Endothelial cell of umbilical vein (primary cell): ENCODE measurements at regions not wholly inside any gene's neighbourhood (a gene's known extent, or its start where the extent isn't known, plus 50 kb on each side); places are given as distances from the start of the nearest gene placed in this dataset.

ENCODE experiments used
- BruUV-seq: library from RNA; stranded (reverse); fragments of 400-500 nt; replicated peaks from 2 replicates; lab custom pipeline; 2021; lab: Mats Ljungman, UMichigan
- CTCF ChIA-PET: fragments of 300-600, 350-600 bp; sonication (Branson Sonifier 250); formaldehyde crosslinking; loops from one replicate; lab custom pipeline; 2021; ENCODE audit warnings: antibody characterized with exemption, inconsistent platforms; lab: Charles Lee
- POLR2A ChIA-PET: fragments of 300-600, 350-600 bp; sonication (Branson Sonifier 250); formaldehyde crosslinking; loops from one replicate; lab custom pipeline; 2021; ENCODE audit warnings: antibody characterized with exemption, inconsistent platforms; lab: Charles Lee
- DNase-seq: peaks from one replicate; pipeline ENCODE4 v3.0.0-alpha.2; 2011; ENCODE audit warnings: low read depth, low spot score
- FAIRE-seq: peaks from 2 replicates; lab custom pipeline; 2011; peaks lifted over from hg19 to GRCh38; lab: Jason Lieb, UNC
- H2AFZ ChIP-seq: 2 replicates; pipeline ENCODE4 v1.6.0; 2012; ENCODE audit warnings: low read depth, low read length, control low read depth, inconsistent platforms
- H3K27ac ChIP-seq: 2 replicates; pipeline ENCODE4 v1.5.1; 2011; ENCODE audit warnings: low read depth, mild to moderate bottlenecking, control low read depth, low read length, moderate library complexity; ENCODE audit not compliant: insufficient read depth
- H3K27me3 ChIP-seq, 2 experiments: 2 replicates each; pipeline versions ENCODE4 v1.6.0 to v1.6.1; 2011; ENCODE audit warnings: low read length in 2 of 2, mixed read lengths in 1 of 2; ENCODE audit not compliant: control insufficient read depth in 2 of 2, insufficient read depth in 2 of 2
- H3K36me3 ChIP-seq, 2 experiments: 2 replicates in 1 of 2; 3 replicates in 1 of 2; pipeline ENCODE4 v1.5.1; 2011; ENCODE audit warnings: low read length in 2 of 2, mild to moderate bottlenecking in 1 of 2, moderate library complexity in 1 of 2; ENCODE audit not compliant: control insufficient read depth in 2 of 2, insufficient read depth in 2 of 2; ENCODE audit errors: extremely low read depth in 1 of 2
- H3K4me1 ChIP-seq: 3 replicates; pipeline ENCODE4 v1.5.1; 2011; ENCODE audit warnings: mild to moderate bottlenecking, low read length; ENCODE audit not compliant: control insufficient read depth, insufficient read depth; ENCODE audit errors: extremely low read depth
- H3K4me2 ChIP-seq: 2 replicates; pipeline ENCODE4 v1.6.1; 2011; ENCODE audit warnings: low read length, control low read depth, mixed read lengths; ENCODE audit not compliant: insufficient read depth
- H3K4me3 ChIP-seq, 3 experiments: fragments of 200-600 bp in 1 of 3; sonication (generic), shearing (Covaris generic) in 1 of 3; replicated peaks in 1 of 3; 2 replicates each; pipeline ENCODE4 v1.5.1; 2011 to 2016; ENCODE audit warnings: control low read depth in 3 of 3, low read length in 3 of 3, mild to moderate bottlenecking in 2 of 3, inconsistent platforms in 1 of 3, low read depth in 1 of 3, moderate library complexity in 1 of 3; ENCODE audit not compliant: insufficient read depth in 1 of 3
- H3K79me2 ChIP-seq: 2 replicates; pipeline ENCODE4 v1.6.0; 2012; ENCODE audit warnings: low read length, inconsistent platforms; ENCODE audit not compliant: control insufficient read depth, insufficient read depth
- H3K9ac ChIP-seq: replicated peaks from 2 replicates; pipeline ENCODE3; 2011; ENCODE audit warnings: low read length, control low read depth; ENCODE audit not compliant: insufficient read depth; ENCODE audit errors: extremely low read depth
- H3K9me1 ChIP-seq: replicated peaks from 3 replicates; pipeline ENCODE4 v1.6.0; 2011; ENCODE audit warnings: mild to moderate bottlenecking, low read length; ENCODE audit not compliant: control insufficient read depth, insufficient read depth; ENCODE audit errors: extremely low read depth
- H3K9me3 ChIP-seq: replicated peaks from 2 replicates; pipeline ENCODE4 v1.5.1; 2012; ENCODE audit warnings: low read length, inconsistent platforms; ENCODE audit not compliant: control insufficient read depth, insufficient read depth
- H4K20me1 ChIP-seq: replicated peaks from 2 replicates; pipeline ENCODE3; 2011; ENCODE audit warnings: mild to moderate bottlenecking, low read length; ENCODE audit not compliant: control insufficient read depth, insufficient read depth; ENCODE audit errors: extremely low read depth
- EZH2 ChIP-seq: IDR thresholded peaks from 2 replicates; pipeline ENCODE4 v1.6.1; 2012; ENCODE audit warnings: borderline replicate concordance, low read depth, mild to moderate bottlenecking, moderate library complexity, low read length, inconsistent platforms; ENCODE audit not compliant: severe bottlenecking
- FOS ChIP-seq: IDR thresholded peaks from 2 replicates; pipeline ENCODE4 v1.6.1; 2011; ENCODE audit warnings: mild to moderate bottlenecking, low read length, moderate library complexity, borderline replicate concordance; ENCODE audit not compliant: insufficient read depth
- GATA2 ChIP-seq: IDR thresholded peaks from 2 replicates; pipeline ENCODE4 v1.7.0; 2011; ENCODE audit warnings: low read depth, mild to moderate bottlenecking, moderate library complexity, mixed read lengths, low read length; ENCODE audit not compliant: insufficient read length, insufficient read depth
- JUN ChIP-seq: IDR thresholded peaks from 2 replicates; pipeline ENCODE4 v1.6.1; 2011; ENCODE audit warnings: borderline replicate concordance, low read depth; ENCODE audit not compliant: insufficient read length, insufficient read depth
- MYC ChIP-seq: IDR thresholded peaks from one replicate; pipeline ENCODE4 v1.6.1; 2011; ENCODE audit warnings: mild to moderate bottlenecking, low read depth, low read length
- POLR2A ChIP-seq: IDR thresholded peaks from 2 replicates; pipeline ENCODE4 v1.6.1; 2012; ENCODE audit warnings: low read depth, mild to moderate bottlenecking, control low read depth, low read length
- POLR2AphosphoS5 ChIP-seq: IDR thresholded peaks from 2 replicates; pipeline ENCODE4 v1.6.1; 2012; ENCODE audit warnings: low read depth, mild to moderate bottlenecking, control low read depth, low read length, moderate library complexity; ENCODE audit not compliant: insufficient read depth
- dilution Hi-C: fragments of 300-500 bp; cut with MboI; formaldehyde crosslinking; loops from one replicate; pipeline ENCODE4 v1.15.0; 2019; ENCODE audit warnings: low sequenced_read_pairs; ENCODE audit not compliant: extremely low pct_ligation_motif_present
- intact Hi-C: fragments of 100-400 bp; cut with micrococcal nuclease; formaldehyde crosslinking; loops from one replicate; pipeline ENCODE4 v1.10.0; 2022
- TF ChIP-seq, protein P1 (sequence below): IDR thresholded peaks from 2 replicates; pipeline ENCODE4 v1.6.1; 2011; ENCODE audit not compliant: insufficient read depth, insufficient read length
- TF ChIP-seq, protein P2 (sequence below), 2 donors: IDR thresholded peaks; 1 replicate in 1 of 2; 2 replicates in 1 of 2; pipeline ENCODE4 v1.5.1; 2011; ENCODE audit warnings: low read length in 2 of 2, mild to moderate bottlenecking in 2 of 2, moderate library complexity in 2 of 2, control low read depth in 1 of 2, inconsistent platforms in 1 of 2, low read depth in 1 of 2; ENCODE audit not compliant: insufficient read depth in 1 of 2; ENCODE audit errors: extremely low read depth in 1 of 2

DNA sequence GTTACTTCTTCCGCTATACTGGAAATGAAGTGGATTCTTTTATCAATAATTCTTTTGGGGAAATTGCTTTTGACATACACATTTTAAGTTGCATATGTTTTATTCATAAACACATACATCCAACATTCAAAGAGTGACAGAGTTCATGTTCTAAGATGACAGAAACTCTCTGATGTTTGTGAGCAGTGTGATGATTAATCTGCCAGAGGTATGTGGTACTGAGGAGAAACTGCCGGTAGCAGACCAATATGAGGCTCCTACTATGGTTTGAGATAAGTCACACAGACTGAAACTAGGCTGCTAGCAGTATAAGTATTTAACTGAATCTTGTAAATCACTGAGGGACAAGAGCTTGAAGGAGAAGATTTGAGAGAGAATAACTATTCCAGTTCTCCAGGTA is 524.1 kb upstream of the SEMA3D start:
- intact Hi-C loops (no loop called here), dilution Hi-C loops (no loop called here)
- Histone ChIP-seq H3K9me3 (no peaks in the 10 kb centered on the region), H3K27ac (no peak overlapping the region), H2AFZ (no peak overlapping the region), H3K9me1 (no peaks in the 10 kb centered on the region), H3K79me2 (no peaks in the 10 kb centered on the region), H4K20me1 (no peaks in the 10 kb centered on the region), H3K4me2 (no peak overlapping the region), H3K4me1 (no peaks in the 10 kb centered on the region), H3K36me3 (no peaks in the 10 kb centered on the region), H3K4me3 (no peak overlapping the region), H3K9ac (no peak overlapping the region), H3K27me3 (no peaks in the 10 kb centered on the region)
- no TSS peak for BruUV-seq
- ChIA-PET POLR2A (no interaction called here), CTCF (no interaction called here)
- DNase-seq = no peak
- no peak for TF ChIP-seq POLR2A
- TF ChIP-seq MYC = no peak
- no peak for TF ChIP-seq GATA2
- TF ChIP-seq EZH2 = no peak
- TF ChIP-seq, protein P1, sequence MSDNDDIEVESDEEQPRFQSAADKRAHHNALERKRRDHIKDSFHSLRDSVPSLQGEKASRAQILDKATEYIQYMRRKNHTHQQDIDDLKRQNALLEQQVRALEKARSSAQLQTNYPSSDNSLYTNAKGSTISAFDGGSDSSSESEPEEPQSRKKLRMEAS = no peak
- TF ChIP-seq POLR2AphosphoS5 = no peak
- TF ChIP-seq FOS = no peak
- TF ChIP-seq, protein P2, sequence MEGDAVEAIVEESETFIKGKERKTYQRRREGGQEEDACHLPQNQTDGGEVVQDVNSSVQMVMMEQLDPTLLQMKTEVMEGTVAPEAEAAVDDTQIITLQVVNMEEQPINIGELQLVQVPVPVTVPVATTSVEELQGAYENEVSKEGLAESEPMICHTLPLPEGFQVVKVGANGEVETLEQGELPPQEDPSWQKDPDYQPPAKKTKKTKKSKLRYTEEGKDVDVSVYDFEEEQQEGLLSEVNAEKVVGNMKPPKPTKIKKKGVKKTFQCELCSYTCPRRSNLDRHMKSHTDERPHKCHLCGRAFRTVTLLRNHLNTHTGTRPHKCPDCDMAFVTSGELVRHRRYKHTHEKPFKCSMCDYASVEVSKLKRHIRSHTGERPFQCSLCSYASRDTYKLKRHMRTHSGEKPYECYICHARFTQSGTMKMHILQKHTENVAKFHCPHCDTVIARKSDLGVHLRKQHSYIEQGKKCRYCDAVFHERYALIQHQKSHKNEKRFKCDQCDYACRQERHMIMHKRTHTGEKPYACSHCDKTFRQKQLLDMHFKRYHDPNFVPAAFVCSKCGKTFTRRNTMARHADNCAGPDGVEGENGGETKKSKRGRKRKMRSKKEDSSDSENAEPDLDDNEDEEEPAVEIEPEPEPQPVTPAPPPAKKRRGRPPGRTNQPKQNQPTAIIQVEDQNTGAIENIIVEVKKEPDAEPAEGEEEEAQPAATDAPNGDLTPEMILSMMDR (IDR thresholded peaks at IDR 0.05; ENCODE audit: extremely low read depth in 1 of 2, insufficient read depth in 1 of 2, low read depth in 1 of 2, low read length in 2 of 2) = no peak
- TF ChIP-seq JUN = no peak
- FAIRE-seq = no peak
